Endothelial cell of umbilical vein (primary cell): ENCODE measurements at regions not wholly inside any gene's neighbourhood (a gene's known extent, or its start where the extent isn't known, plus 50 kb on each side); places are given as distances from the start of the nearest gene placed in this dataset.

ENCODE experiments used
- BruUV-seq: library from RNA; stranded (reverse); fragments of 400-500 nt; replicated peaks from 2 replicates; lab custom pipeline; 2021; lab: Mats Ljungman, UMichigan
- CTCF ChIA-PET: fragments of 300-600, 350-600 bp; sonication (Branson Sonifier 250); formaldehyde crosslinking; loops from one replicate; lab custom pipeline; 2021; ENCODE audit warnings: antibody characterized with exemption, inconsistent platforms; lab: Charles Lee
- POLR2A ChIA-PET: fragments of 300-600, 350-600 bp; sonication (Branson Sonifier 250); formaldehyde crosslinking; loops from one replicate; lab custom pipeline; 2021; ENCODE audit warnings: antibody characterized with exemption, inconsistent platforms; lab: Charles Lee
- DNase-seq: peaks from one replicate; pipeline ENCODE4 v3.0.0-alpha.2; 2011; ENCODE audit warnings: low read depth, low spot score
- FAIRE-seq: peaks from 2 replicates; lab custom pipeline; 2011; peaks lifted over from hg19 to GRCh38; lab: Jason Lieb, UNC
- H2AFZ ChIP-seq: 2 replicates; pipeline ENCODE4 v1.6.0; 2012; ENCODE audit warnings: low read depth, low read length, control low read depth, inconsistent platforms
- H3K27ac ChIP-seq: 2 replicates; pipeline ENCODE4 v1.5.1; 2011; ENCODE audit warnings: low read depth, mild to moderate bottlenecking, control low read depth, low read length, moderate library complexity; ENCODE audit not compliant: insufficient read depth
- H3K27me3 ChIP-seq, 2 experiments: 2 replicates each; pipeline versions ENCODE4 v1.6.0 to v1.6.1; 2011; ENCODE audit warnings: low read length in 2 of 2, mixed read lengths in 1 of 2; ENCODE audit not compliant: control insufficient read depth in 2 of 2, insufficient read depth in 2 of 2
- H3K36me3 ChIP-seq, 2 experiments: 2 replicates in 1 of 2; 3 replicates in 1 of 2; pipeline ENCODE4 v1.5.1; 2011; ENCODE audit warnings: low read length in 2 of 2, mild to moderate bottlenecking in 1 of 2, moderate library complexity in 1 of 2; ENCODE audit not compliant: control insufficient read depth in 2 of 2, insufficient read depth in 2 of 2; ENCODE audit errors: extremely low read depth in 1 of 2
- H3K4me1 ChIP-seq: 3 replicates; pipeline ENCODE4 v1.5.1; 2011; ENCODE audit warnings: mild to moderate bottlenecking, low read length; ENCODE audit not compliant: control insufficient read depth, insufficient read depth; ENCODE audit errors: extremely low read depth
- H3K4me2 ChIP-seq: 2 replicates; pipeline ENCODE4 v1.6.1; 2011; ENCODE audit warnings: low read length, control low read depth, mixed read lengths; ENCODE audit not compliant: insufficient read depth
- H3K4me3 ChIP-seq, 3 experiments: fragments of 200-600 bp in 1 of 3; sonication (generic), shearing (Covaris generic) in 1 of 3; replicated peaks in 1 of 3; 2 replicates each; pipeline ENCODE4 v1.5.1; 2011 to 2016; ENCODE audit warnings: control low read depth in 3 of 3, low read length in 3 of 3, mild to moderate bottlenecking in 2 of 3, inconsistent platforms in 1 of 3, low read depth in 1 of 3, moderate library complexity in 1 of 3; ENCODE audit not compliant: insufficient read depth in 1 of 3
- H3K79me2 ChIP-seq: 2 replicates; pipeline ENCODE4 v1.6.0; 2012; ENCODE audit warnings: low read length, inconsistent platforms; ENCODE audit not compliant: control insufficient read depth, insufficient read depth
- H3K9ac ChIP-seq: replicated peaks from 2 replicates; pipeline ENCODE3; 2011; ENCODE audit warnings: low read length, control low read depth; ENCODE audit not compliant: insufficient read depth; ENCODE audit errors: extremely low read depth
- H3K9me1 ChIP-seq: replicated peaks from 3 replicates; pipeline ENCODE4 v1.6.0; 2011; ENCODE audit warnings: mild to moderate bottlenecking, low read length; ENCODE audit not compliant: control insufficient read depth, insufficient read depth; ENCODE audit errors: extremely low read depth
- H3K9me3 ChIP-seq: replicated peaks from 2 replicates; pipeline ENCODE4 v1.5.1; 2012; ENCODE audit warnings: low read length, inconsistent platforms; ENCODE audit not compliant: control insufficient read depth, insufficient read depth
- H4K20me1 ChIP-seq: replicated peaks from 2 replicates; pipeline ENCODE3; 2011; ENCODE audit warnings: mild to moderate bottlenecking, low read length; ENCODE audit not compliant: control insufficient read depth, insufficient read depth; ENCODE audit errors: extremely low read depth
- EZH2 ChIP-seq: IDR thresholded peaks from 2 replicates; pipeline ENCODE4 v1.6.1; 2012; ENCODE audit warnings: borderline replicate concordance, low read depth, mild to moderate bottlenecking, moderate library complexity, low read length, inconsistent platforms; ENCODE audit not compliant: severe bottlenecking
- FOS ChIP-seq: IDR thresholded peaks from 2 replicates; pipeline ENCODE4 v1.6.1; 2011; ENCODE audit warnings: mild to moderate bottlenecking, low read length, moderate library complexity, borderline replicate concordance; ENCODE audit not compliant: insufficient read depth
- GATA2 ChIP-seq: IDR thresholded peaks from 2 replicates; pipeline ENCODE4 v1.7.0; 2011; ENCODE audit warnings: low read depth, mild to moderate bottlenecking, moderate library complexity, mixed read lengths, low read length; ENCODE audit not compliant: insufficient read length, insufficient read depth
- JUN ChIP-seq: IDR thresholded peaks from 2 replicates; pipeline ENCODE4 v1.6.1; 2011; ENCODE audit warnings: borderline replicate concordance, low read depth; ENCODE audit not compliant: insufficient read length, insufficient read depth
- MYC ChIP-seq: IDR thresholded peaks from one replicate; pipeline ENCODE4 v1.6.1; 2011; ENCODE audit warnings: mild to moderate bottlenecking, low read depth, low read length
- POLR2A ChIP-seq: IDR thresholded peaks from 2 replicates; pipeline ENCODE4 v1.6.1; 2012; ENCODE audit warnings: low read depth, mild to moderate bottlenecking, control low read depth, low read length
- POLR2AphosphoS5 ChIP-seq: IDR thresholded peaks from 2 replicates; pipeline ENCODE4 v1.6.1; 2012; ENCODE audit warnings: low read depth, mild to moderate bottlenecking, control low read depth, low read length, moderate library complexity; ENCODE audit not compliant: insufficient read depth
- dilution Hi-C: fragments of 300-500 bp; cut with MboI; formaldehyde crosslinking; loops from one replicate; pipeline ENCODE4 v1.15.0; 2019; ENCODE audit warnings: low sequenced_read_pairs; ENCODE audit not compliant: extremely low pct_ligation_motif_present
- intact Hi-C: fragments of 100-400 bp; cut with micrococcal nuclease; formaldehyde crosslinking; loops from one replicate; pipeline ENCODE4 v1.10.0; 2022
- TF ChIP-seq, protein P1 (sequence below): IDR thresholded peaks from 2 replicates; pipeline ENCODE4 v1.6.1; 2011; ENCODE audit not compliant: insufficient read depth, insufficient read length
- TF ChIP-seq, protein P2 (sequence below), 2 donors: IDR thresholded peaks; 1 replicate in 1 of 2; 2 replicates in 1 of 2; pipeline ENCODE4 v1.5.1; 2011; ENCODE audit warnings: low read length in 2 of 2, mild to moderate bottlenecking in 2 of 2, moderate library complexity in 2 of 2, control low read depth in 1 of 2, inconsistent platforms in 1 of 2, low read depth in 1 of 2; ENCODE audit not compliant: insufficient read depth in 1 of 2; ENCODE audit errors: extremely low read depth in 1 of 2

DNA sequence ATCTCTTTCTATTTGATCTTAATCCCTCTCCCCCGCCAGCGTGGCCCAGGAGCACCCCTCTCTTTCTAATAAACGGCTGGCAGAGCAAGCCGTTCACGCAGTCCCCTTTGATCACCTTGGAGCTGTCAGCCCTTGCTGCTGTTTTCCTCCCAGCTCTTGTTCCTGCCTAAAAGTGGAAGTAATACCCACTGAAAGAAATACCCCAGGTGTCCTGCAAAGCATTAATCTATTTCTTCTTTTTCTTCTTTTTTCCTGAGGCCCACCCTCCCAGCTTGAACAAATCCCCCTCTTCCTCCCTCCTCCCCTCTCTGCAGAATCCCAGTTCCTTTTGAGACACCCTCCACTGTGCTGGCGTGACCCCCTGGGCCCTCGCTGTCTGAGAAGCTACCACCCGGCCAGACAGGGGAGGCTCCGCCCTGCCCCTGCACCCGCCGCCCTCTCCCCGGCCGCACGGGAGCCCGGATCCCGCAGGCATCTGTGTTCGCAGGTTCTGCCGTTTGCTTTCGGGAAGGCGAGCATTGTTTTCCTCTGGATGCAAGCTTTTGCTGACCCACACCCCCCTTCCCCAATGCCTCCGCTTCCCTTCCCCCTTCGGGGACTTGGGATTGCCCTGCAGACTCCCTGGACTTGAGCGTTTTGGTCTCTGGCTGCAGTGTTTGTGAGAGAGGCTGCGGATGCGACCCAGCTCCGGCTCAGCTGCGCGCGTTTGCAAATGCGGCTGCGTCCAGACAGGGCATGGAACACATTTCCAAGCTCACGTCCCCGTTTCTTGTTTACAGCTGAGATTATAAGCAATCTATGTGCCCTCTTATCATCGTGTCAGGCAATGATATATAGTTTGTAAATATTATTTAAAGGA lies 631.5 kb downstream of the NYAP2 start:
- POLR2A ChIA-PET, result no interaction called here
- no TSS peak for BruUV-seq
- DNase-seq (peak; percentile 7), FAIRE-seq (no peak)
- H3K9me1 ChIP-seq, result no peaks in the 10 kb centered on the region
- TF ChIP-seq, protein P1, sequence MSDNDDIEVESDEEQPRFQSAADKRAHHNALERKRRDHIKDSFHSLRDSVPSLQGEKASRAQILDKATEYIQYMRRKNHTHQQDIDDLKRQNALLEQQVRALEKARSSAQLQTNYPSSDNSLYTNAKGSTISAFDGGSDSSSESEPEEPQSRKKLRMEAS, result no peak
- TF ChIP-seq FOS (no peak), EZH2 (no peak), POLR2AphosphoS5 (no peak), JUN (no peak), GATA2 (no peak), MYC (no peak), POLR2A (no peak)
- TF ChIP-seq, protein P2, sequence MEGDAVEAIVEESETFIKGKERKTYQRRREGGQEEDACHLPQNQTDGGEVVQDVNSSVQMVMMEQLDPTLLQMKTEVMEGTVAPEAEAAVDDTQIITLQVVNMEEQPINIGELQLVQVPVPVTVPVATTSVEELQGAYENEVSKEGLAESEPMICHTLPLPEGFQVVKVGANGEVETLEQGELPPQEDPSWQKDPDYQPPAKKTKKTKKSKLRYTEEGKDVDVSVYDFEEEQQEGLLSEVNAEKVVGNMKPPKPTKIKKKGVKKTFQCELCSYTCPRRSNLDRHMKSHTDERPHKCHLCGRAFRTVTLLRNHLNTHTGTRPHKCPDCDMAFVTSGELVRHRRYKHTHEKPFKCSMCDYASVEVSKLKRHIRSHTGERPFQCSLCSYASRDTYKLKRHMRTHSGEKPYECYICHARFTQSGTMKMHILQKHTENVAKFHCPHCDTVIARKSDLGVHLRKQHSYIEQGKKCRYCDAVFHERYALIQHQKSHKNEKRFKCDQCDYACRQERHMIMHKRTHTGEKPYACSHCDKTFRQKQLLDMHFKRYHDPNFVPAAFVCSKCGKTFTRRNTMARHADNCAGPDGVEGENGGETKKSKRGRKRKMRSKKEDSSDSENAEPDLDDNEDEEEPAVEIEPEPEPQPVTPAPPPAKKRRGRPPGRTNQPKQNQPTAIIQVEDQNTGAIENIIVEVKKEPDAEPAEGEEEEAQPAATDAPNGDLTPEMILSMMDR (IDR thresholded peaks at IDR 0.05; ENCODE audit: extremely low read depth in 1 of 2, insufficient read depth in 1 of 2, low read depth in 1 of 2, low read length in 2 of 2), result no peak
- peak overlapping the region; percentile 52 for H3K4me2 ChIP-seq
- dilution Hi-C loops, result no loop called here
- no peaks in the 10 kb centered on the region for H3K36me3 ChIP-seq
- no peaks in the 10 kb centered on the region for H3K9me3 ChIP-seq
- H4K20me1 ChIP-seq, result no peaks in the 10 kb centered on the region
- H2AFZ ChIP-seq, result peak overlapping the region; percentile 93
- CTCF ChIA-PET, result interaction anchor here (0.9 to 2.1 kb wide), 2 partner anchors 12 to 34 kb away, joined by 3 to 4 read pairs; no protein-coding TSS in a partner anchor
- no peaks in the 10 kb centered on the region for H3K79me2 ChIP-seq
- H3K9ac ChIP-seq, result no peak overlapping the region
- H3K4me3 ChIP-seq, result peak overlapping the region in 2 of 3 experiments; percentile 6 to 40
- H3K27me3 ChIP-seq, result peaks cover 0 to 10% of the 10 kb centered on the region in 2 experiments
- no peaks in the 10 kb centered on the region for H3K4me1 ChIP-seq
- intact Hi-C loops, result loop anchor here (10.0 kb wide), 1 partner anchor 764 kb away; the partner anchor contains the start of gene IRS1
- no peak overlapping the region for H3K27ac ChIP-seq
